BJ (cell line): ENCODE measurements at regions not wholly inside any gene's neighbourhood (a gene's known extent, or its start where the extent isn't known, plus 50 kb on each side); places are given as distances from the start of the nearest gene placed in this dataset.
"Not testable (repeated sequence)": the region's sequence is repeated elsewhere in the genome, so short reads cannot be mapped to it uniquely, and the experiment has no call there.

Source experiments
- CTCF ChIA-PET: fragments of 350-600 bp; formaldehyde crosslinking; extraction: SDS; loops from one replicate; lab custom pipeline; 2021; ENCODE audit warnings: antibody characterized with exemption, inconsistent platforms; lab: Yijun Ruan, JAX
- POLR2A ChIA-PET: fragments of 300-600 bp; sonication (Branson Sonifier 250); formaldehyde crosslinking; extraction: SDS; loops from one replicate; lab custom pipeline; 2021; ENCODE audit warnings: antibody characterized with exemption; lab: Charles Lee
- DNase-seq: peaks from one replicate; pipeline ENCODE4 v3.0.0-alpha.2; 2011; ENCODE audit warnings: low read depth
- H3K27me3 ChIP-seq: 2 replicates; pipeline ENCODE4 v1.6.0; 2011; ENCODE audit warnings: low read length; ENCODE audit not compliant: control insufficient read depth, insufficient read depth
- H3K36me3 ChIP-seq: 2 replicates; pipeline ENCODE4 v1.5.1; 2011; ENCODE audit warnings: low read length; ENCODE audit not compliant: control insufficient read depth, insufficient read depth
- H3K4me3 ChIP-seq: 2 replicates; pipeline ENCODE4 v1.5.1; 2011; ENCODE audit warnings: low read depth, mild to moderate bottlenecking, control low read depth, low read length
- TF ChIP-seq, protein P1 (sequence below): IDR thresholded peaks from 2 replicates; pipeline ENCODE4 v1.5.1; 2011; ENCODE audit warnings: low read depth, mild to moderate bottlenecking, control low read depth, inconsistent platforms, low read length, moderate library complexity; ENCODE audit not compliant: insufficient read depth

GRCh38 chr10:35271086-35271858 is 65.0 kb upstream of the CCNY start:
- DNase-seq = no peak
- POLR2A ChIA-PET = interaction anchor here (0.6 kb wide), 1 partner anchor 170 kb away, joined by 3 read pairs; no protein-coding TSS in a partner anchor

GRCh38 chr10:35271859-35272165 is 64.5 kb upstream of the CCNY start:
- DNase-seq, H3K36me3 ChIP-seq, POLR2A ChIA-PET, H3K27me3 ChIP-seq, H3K4me3 ChIP-seq: not testable (repeated sequence)
- CTCF ChIA-PET = interaction anchor here (1.0 kb wide), 1 partner anchor 30 kb away, joined by 3 read pairs; no protein-coding TSS in a partner anchor

More at GRCh38 chr10:35271086-35271858, 65.0 kb upstream of the CCNY start:
- TF ChIP-seq, protein P1, sequence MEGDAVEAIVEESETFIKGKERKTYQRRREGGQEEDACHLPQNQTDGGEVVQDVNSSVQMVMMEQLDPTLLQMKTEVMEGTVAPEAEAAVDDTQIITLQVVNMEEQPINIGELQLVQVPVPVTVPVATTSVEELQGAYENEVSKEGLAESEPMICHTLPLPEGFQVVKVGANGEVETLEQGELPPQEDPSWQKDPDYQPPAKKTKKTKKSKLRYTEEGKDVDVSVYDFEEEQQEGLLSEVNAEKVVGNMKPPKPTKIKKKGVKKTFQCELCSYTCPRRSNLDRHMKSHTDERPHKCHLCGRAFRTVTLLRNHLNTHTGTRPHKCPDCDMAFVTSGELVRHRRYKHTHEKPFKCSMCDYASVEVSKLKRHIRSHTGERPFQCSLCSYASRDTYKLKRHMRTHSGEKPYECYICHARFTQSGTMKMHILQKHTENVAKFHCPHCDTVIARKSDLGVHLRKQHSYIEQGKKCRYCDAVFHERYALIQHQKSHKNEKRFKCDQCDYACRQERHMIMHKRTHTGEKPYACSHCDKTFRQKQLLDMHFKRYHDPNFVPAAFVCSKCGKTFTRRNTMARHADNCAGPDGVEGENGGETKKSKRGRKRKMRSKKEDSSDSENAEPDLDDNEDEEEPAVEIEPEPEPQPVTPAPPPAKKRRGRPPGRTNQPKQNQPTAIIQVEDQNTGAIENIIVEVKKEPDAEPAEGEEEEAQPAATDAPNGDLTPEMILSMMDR = no peak
- H3K36me3 ChIP-seq = no peaks in the 10 kb centered on the region
- no peak overlapping the region for H3K4me3 ChIP-seq
- CTCF ChIA-PET = interaction anchor here (1.0 kb wide), 1 partner anchor 29 kb away, joined by 3 read pairs; no protein-coding TSS in a partner anchor
- H3K27me3 ChIP-seq = no peaks in the 10 kb centered on the region

DNA sequence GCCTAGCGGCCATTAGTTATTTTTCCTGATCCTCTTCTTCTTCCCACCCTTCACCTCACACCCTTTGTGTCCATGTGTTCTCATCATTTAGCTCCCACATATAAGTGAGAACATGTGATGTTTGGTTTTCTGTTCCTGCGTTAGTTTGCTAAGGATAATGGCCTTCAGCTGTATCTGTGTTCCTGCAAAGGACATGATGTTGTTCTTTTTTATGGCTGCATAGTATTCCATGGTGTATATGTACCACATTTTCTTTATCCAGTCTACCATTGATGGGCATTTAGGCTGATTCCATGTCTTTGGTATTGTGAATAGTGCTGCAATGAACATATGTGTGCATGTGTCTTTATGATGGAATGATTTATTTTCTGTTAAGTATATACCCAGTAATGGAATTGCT is 63.9 kb upstream of the CCNY start:
- H3K36me3 ChIP-seq, POLR2A ChIA-PET, H3K27me3 ChIP-seq, DNase-seq, H3K4me3 ChIP-seq: not testable (repeated sequence)
- CTCF ChIA-PET = interaction anchor here (1.0 kb wide), 1 partner anchor 30 kb away, joined by 3 read pairs; no protein-coding TSS in a partner anchor

GRCh38 chr10:35273994-35274393 is 62.3 kb upstream of the CCNY start:
- H3K36me3 ChIP-seq, H3K4me3 ChIP-seq, POLR2A ChIA-PET, H3K27me3 ChIP-seq, DNase-seq: not testable (repeated sequence)
- CTCF ChIA-PET = interaction anchor here (0.6 kb wide), 1 partner anchor 642 kb away, joined by 3 read pairs; no protein-coding TSS in a partner anchor

- CTCF ChIA-PET = no interaction called here
- H3K4me3 ChIP-seq = no peak overlapping the region
- 0 out of 2 replicates have a peak, but pooled peaks cover 2% of the 10 kb centered on the region for H3K27me3 ChIP-seq
- DNase-seq = no peak
- POLR2A ChIA-PET = no interaction called here
- H3K36me3 ChIP-seq = no peaks in the 10 kb centered on the region
- TF ChIP-seq, protein P1 = no peak
Measured at GRCh38 chr10:35274498-35275060, 61.7 kb upstream of the CCNY start.

DNA sequence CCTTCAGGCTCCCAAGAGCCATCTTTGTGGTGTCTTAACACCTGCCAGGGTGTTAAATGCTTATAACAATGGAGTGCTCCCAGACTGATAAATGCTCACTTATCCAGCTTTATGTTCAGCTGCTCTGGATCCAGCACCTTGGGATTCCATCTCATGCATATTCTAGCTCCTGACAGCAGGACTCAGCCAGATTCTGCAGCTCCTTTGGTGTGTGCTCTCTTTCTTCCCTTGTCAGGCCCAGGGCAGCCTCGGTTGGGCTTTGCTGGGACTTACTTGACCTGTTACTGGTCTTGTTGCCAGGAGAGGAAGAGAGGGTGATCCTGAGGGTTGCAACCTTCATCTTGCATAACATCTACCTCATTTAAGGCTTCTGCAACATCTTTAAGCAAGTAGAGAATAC is 59.4 kb upstream of the CCNY start:
- TF ChIP-seq, protein P1 = no peak
- H3K27me3 ChIP-seq = peaks cover 2% of the 10 kb centered on the region; the same call in 1 of the 2 replicates
- no peak for DNase-seq
- no peak overlapping the region for H3K4me3 ChIP-seq
- POLR2A ChIA-PET = interaction anchor here (0.6 kb wide), 1 partner anchor 53 kb away, joined by 9 read pairs; no protein-coding TSS in a partner anchor
- CTCF ChIA-PET = no interaction called here
- no peaks in the 10 kb centered on the region for H3K36me3 ChIP-seq

DNA sequence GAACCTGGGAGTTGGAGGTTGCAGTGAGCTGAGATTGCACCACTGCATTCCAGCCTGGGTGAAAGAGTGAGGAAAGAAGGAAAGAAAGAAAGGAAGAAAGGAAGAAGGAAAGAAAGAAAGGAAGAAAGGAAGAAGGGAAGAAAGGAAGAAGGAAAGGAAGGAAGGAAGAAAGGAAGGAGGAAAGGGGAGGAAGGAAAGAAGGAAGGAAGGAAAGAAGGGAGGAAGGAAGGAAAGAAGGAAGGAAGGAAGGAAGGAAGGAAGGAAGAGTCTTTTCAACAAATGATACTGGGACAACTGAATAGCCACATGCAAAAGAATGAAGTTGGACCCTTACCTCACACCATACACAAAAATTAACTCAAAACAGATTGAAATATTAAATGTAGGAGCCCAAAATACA is 56.1 kb upstream of the CCNY start:
- CTCF ChIA-PET, DNase-seq, H3K4me3 ChIP-seq, H3K27me3 ChIP-seq, H3K36me3 ChIP-seq, POLR2A ChIA-PET: not testable (repeated sequence)
